Ishikawa (cell line): ENCODE measurements at regions not wholly inside any gene's neighbourhood (a gene's known extent, or its start where the extent isn't known, plus 50 kb on each side); places are given as distances from the start of the nearest gene placed in this dataset.

Experiments
- CEBPB ChIP-seq: IDR thresholded peaks from 2 replicates; pipeline ENCODE4 v1.6.1; 2012
- CREB1 ChIP-seq: IDR thresholded peaks from 2 replicates; pipeline ENCODE4 v1.6.1; 2012; ENCODE audit warnings: low read depth
- EGR1 ChIP-seq: IDR thresholded peaks from 2 replicates; pipeline ENCODE4 v1.6.1; 2012
- NFIC ChIP-seq: IDR thresholded peaks from 2 replicates; pipeline ENCODE4 v1.6.1; 2012
- RAD21 ChIP-seq: IDR thresholded peaks from 2 replicates; pipeline ENCODE4 v1.6.1; 2012; ENCODE audit warnings: low read depth
- TAF1 ChIP-seq: IDR thresholded peaks from 2 replicates; pipeline ENCODE4 v1.6.1; 2012; ENCODE audit warnings: low read depth, mild to moderate bottlenecking
- TCF12 ChIP-seq: IDR thresholded peaks from 2 replicates; pipeline ENCODE4 v1.6.1; 2012; ENCODE audit warnings: low read depth
- ZBTB7A ChIP-seq: IDR thresholded peaks from 2 replicates; pipeline ENCODE4 v1.6.1; 2012; ENCODE audit warnings: low read depth
- TF ChIP-seq, protein P1 (sequence below): IDR thresholded peaks from 2 replicates; pipeline ENCODE4 v1.6.1; 2012

DNA sequence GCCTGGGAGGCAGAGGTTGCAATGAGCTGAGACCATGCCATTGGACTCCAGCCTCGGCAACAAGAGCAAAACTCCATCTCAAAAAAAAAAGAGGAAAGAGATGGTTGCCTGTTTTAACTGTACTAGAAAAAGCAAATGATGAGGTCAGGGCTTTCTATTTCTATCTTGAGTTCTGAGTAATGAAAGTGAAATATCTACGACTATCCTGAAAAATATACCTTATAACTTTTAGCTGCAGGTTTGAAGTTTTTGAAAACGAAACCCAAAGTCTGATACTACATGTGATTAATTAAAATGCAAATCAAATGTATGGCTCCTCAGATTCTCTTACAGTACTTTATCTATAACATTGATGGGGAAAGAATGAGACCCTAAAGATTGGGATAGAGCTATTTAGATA lies 636.2 kb upstream of the LRRN3 start:
- TF ChIP-seq CEBPB (no peak), TAF1 (no peak), RAD21 (no peak), EGR1 (no peak), NFIC (no peak), TCF12 (no peak), ZBTB7A (no peak), CREB1 (no peak)
- TF ChIP-seq, protein P1, sequence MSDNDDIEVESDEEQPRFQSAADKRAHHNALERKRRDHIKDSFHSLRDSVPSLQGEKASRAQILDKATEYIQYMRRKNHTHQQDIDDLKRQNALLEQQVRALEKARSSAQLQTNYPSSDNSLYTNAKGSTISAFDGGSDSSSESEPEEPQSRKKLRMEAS, result no peak
